GM18498 (cell line): ENCODE measurements at regions not wholly inside any gene's neighbourhood (a gene's known extent, or its start where the extent isn't known, plus 50 kb on each side); places are given as distances from the start of the nearest gene placed in this dataset.
"Not testable (repeated sequence)": the region's sequence is repeated elsewhere in the genome, so short reads cannot be mapped to it uniquely, and the experiment has no call there.

Experiments
- ATAC-seq: cut with Tn5 transposase; IDR thresholded peaks from one replicate; pipeline ENCODE4 v1.9.1; 2021; ENCODE audit warnings: mild to moderate bottlenecking, moderate library complexity; ENCODE audit not compliant: unreplicated experiment

DNA sequence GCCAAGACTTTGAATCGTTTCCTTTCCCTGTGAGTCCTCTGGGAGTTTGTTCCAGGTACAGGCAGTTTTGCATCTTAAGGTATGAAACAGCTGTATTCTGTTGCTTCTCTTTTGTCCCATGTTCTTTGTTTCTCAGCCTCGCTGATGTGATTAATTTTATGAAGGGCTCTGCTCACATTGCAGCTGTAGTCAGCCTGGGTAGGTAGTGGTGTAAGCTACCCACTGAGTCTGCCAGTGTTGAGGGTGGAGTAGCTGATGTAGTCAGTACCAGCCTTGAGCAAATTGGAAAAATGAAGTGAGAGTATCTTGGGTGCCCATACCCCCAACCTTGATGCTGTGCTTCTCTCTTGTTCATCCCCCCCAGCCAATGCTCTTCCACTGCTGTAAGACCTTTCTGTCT is 139.6 kb upstream of the SMIM31 start:
- no peak for ATAC-seq

DNA sequence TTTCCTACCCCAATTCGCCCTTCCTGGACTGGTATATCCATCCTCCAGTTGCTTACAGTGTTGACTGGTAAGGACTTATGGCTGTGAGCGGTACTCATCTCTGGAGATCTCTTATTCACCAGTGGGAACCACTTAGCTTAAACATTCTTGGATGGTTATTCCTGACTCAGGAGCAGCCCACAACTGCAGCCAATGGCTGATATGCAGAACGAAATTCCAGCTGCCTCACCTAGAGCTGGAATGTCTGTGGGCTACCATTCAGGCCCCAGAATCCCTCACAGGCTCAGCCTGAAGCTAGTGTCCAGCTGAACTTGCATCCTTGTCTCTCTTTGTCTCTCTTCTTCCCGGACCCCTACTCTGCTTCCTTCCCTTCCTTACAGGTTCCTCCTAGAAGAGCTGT is 138.9 kb upstream of the SMIM31 start:
- no peak for ATAC-seq

DNA sequence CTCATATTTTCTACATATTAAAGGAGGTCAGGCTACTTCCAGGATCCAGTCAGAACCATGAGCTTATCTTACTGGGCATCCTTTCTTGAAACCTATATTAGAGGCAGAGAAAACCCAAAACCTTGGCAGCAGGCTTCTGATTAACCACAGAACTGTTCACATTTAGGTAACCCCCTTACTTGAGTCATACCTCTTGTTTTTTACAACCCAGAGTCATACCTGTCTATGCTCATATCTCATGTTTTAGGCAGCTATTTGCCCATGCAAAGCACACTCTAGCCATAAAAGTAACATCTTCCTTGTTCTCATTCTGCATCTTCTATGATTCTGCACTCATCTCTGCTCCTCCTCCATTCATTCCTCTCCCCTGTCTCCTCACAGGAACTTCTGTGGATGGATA is 138.0 kb upstream of the SMIM31 start:
- no peak for ATAC-seq

DNA sequence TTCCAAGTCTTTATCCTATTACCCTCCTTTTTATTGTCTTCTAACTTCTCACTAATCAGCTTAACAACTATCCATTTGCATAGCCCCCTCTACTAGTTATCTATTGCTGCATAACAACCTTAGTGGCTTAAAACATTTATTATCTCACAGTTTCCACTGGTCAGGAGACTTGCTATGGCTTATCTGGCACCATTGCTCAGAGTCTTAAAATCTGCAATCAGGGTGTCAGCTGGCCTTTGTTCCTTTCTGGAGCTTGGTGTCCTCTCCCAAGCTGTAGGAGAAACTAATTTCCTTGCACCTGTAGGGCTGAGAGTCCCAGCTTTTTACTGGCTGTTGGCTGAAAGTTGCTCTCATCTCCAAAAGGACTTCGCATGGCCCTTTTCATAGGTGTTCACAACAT is 137.0 kb upstream of the SMIM31 start:
- no peak for ATAC-seq

DNA sequence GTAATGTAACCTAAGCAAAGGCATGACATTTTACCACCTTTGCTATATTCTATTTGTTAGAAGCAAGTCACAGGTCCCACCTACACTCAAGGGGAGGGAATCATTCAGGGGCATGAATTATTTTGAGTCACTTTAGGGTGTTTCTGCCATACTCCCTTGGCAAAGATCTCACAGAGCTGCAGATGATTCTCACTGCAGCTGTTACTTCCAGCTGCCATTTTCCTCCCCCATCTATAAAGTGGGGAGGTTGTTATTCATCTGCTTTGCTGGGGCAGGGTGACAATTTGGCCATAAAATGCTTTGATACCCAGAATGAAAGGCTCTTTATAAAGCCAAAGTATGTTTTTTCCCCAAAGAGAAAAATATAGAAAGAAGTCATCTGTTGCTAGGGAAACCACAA is 136.5 kb upstream of the SMIM31 start:
- no peak for ATAC-seq

DNA sequence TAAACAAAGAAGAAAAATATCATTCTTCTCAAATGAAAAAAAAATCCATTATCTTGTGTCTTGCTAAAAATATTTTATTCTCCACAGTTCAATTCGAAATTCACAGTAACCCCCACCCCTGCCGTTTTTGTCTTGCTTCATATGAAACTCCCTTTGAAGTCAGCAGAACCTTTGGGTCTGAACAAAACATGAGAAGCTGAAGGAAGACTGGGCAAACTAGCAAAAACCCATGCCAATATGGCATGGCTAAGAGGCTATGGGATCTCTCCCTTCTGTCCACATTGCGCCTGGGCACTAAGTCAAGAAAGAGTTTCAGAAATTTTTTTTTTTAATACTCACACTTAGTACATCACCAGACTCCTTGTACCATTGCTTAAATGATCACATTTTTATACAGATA is 136.0 kb upstream of the SMIM31 start:
- ATAC-seq = no peak

DNA sequence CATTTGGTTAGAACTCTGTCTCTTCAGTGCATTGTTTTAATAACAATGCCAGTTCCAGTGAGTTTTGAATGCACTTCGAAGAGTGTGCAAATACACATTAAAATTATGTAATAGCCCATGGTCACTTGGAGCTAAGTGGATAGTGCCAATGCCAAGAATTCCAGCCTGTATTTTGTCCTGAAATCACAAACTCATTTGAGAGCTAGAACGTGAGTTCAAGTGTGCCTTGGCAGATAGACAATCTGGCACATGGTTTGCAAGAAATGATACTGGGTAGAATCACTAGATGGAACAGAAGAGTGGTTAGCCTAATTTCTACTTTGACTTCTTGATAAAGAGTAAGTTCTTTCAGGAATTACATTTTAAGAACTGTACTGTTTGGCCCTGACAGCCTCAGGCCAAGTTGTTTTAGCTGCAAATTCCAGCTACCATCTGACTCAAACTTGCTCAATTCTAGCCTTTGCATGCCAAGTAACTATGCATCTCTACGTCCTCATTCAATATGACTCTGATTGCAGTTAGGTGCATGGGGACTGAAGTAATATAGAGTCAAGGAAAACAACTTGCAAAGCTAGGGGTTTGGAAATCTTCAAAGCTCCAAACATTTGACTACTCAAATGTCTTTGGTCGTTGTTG is 131.9 kb upstream of the SMIM31 start:
- no peak for ATAC-seq

DNA sequence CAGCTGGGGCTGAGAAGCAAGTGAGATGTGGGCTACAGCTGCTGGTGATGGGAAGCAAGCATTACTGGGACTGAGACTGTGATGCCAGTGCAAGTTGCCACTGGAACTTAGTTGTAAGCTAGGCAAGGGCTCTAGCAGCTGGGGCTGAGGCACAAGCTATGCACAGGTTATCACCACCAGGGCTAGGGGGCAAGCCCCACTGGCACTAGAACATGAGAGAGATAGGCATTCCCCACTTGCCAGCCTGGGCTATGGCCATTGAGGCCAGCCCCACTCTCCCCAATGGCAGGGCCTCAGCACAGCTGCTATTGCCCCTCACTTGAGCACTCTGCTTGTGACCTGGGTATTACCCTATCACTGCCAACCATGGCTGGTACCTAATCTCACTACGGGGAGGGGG is 130.8 kb upstream of the SMIM31 start:
- no peak for ATAC-seq

DNA sequence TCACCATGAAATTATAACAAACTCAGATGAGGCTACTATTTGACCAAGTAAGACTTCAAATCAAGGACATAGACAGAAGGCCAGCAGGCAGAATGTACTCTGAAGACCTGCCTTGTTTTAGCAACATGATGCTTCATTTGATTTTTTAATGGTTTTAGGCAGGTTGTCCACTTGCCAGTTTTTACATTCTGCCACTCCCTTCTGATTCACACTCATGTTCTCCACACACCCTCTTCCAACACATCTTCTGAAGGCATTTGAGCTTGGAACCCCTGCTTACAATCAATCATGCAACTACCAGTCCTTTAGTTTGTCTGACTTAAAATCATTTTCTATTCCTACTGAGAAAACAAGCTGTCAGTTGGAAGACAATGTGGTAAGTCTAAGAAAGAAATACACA is 114.9 kb upstream of the SMIM31 start:
- no peak for ATAC-seq

DNA sequence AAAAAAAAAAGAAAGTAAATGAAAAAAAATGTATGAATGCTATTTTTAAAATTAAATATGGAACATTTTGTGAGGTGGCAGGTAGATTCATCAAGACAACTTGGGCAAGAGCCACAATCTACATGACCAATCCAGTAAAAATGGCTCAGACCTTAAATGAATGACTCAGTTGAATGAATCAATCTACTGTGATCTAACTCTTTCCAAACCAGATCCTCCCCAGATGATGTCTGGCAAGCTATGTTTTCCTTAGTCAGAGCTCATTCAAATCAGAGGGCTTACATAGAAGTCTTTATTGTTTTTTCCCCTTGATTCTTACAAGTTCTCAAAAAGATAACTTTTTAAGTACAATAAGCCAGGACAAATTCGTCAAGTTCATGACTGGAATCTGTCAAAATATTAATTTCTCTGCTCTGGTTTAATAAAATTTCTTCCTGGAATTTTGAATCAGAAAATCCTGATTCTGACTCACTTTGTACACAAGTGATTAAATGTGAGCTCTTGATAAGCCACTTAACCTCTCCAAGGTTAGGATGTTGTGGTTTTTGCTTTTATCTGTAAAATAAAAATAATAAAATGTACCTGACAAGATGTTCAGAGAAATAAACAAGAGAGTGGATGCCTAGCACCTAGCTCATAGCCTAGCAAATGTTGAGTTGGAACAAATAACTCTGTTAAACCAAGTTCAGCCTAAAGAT is 105.6 kb upstream of the SMIM31 start:
- ATAC-seq = no peak

DNA sequence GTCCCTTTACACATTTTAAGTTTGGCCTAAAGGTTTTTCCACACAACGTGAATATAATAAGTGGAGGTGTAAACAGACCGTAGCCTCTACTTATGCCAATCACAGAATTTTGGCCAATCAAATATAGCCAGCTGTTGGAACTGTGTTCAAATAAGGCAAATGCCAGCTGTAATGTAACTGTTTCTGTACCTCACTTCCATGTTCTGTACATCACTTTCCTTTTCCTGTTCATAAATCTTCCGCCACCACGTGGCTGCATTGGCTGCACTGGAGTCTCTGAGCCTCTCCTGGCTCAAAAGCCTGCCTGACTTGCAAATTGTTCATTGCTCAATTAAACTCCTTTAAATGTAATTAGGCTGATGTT is 105.1 kb upstream of the SMIM31 start:
- no peak for ATAC-seq

DNA sequence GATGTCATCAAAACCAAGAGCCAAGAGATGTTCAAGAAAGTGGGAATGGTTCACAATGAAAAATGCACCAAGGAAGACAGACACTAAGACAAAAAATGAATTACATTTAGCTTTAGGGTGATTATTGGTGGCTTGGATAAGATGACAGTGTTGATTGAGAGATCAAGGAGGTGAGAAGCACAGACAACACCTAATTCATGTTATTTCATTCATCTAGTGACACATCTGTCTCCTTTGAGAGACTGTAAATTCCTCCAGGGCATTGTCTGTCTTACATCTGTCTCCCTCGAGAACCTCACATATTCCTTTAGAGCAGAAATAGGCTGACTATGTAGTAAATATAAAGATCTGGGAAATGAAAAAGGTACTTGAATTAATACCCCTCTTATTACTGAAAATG is 94.2 kb upstream of the SMIM31 start:
- ATAC-seq = no peak

DNA sequence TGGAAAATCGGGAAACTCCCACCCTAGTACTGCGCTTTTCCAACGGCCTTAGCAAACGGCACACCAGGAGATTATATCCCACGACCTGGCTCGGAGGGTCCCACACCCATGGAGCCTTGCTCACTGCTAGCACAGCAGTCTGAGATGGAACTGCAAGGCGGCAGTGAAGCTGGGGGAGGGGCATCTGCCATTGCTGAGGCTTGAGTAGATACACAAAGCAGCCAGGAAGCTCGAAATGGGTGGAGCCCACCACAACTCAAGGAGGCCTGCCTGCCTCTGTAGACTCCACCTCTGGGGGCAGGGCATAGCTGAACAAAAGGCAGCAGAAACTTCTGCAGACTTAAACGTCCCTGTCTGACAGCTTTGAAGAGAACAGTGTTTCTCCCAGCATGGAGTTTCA is 77.8 kb upstream of the SMIM31 start:
- ATAC-seq = not testable (repeated sequence)

DNA sequence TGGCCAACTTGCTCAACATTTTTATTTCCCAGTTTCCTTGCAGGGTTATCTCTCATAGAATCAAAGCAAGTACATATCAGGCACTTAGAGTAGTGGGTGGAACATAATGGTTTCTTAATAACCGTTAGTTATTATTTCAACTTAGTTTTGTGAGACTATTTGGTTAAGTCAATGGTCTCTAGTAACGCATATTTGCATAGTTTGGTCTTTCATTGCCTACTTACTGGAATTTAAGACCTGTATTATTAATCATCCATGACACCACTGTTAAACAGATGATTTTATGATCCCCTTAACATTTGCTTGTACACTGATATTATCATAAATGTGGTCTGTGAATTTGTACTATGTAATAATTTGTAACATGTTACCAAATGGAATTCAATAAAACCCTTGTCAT is 70.9 kb upstream of the SMIM31 start:
- no peak for ATAC-seq

DNA sequence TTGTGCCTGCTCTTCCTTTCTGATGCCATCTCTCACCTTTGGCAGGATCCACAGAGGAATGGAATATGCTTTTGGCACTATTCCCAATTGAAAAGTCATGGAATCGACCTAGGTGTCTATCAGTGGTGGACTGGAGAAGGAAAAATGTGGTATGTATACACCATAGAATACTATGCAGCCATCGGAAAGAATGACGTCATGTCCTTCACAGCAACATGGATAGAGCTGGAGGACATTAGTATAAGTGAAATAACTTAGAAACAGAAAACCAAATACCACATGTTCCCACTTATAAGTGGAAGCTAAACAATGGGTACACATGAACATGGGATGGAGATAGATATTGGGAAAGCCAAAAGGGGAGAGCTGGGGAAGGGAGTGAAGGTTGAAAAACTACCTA is 58.3 kb upstream of the SMIM31 start:
- ATAC-seq = no peak

DNA sequence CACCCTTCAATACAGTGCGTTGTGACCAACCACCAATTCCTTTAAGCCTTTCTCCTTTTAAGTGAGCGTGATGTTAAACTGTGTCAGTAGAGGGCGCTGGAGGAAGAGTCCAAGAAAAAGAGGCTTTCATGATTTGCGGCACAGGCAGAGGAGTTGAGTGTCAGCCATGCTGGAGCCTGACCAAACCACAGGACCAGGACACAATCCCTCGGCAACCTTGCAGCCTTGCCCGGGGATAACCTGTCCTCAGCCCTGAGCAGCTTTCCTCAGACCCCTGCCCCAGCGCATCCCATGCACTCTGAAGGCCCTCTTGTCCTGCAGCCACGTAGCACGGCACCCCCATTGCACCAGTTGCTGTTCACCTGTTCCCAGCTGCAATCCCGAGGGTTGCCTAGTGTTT is 53.5 kb upstream of the SMIM31 start:
- ATAC-seq = peak; percentile 39

DNA sequence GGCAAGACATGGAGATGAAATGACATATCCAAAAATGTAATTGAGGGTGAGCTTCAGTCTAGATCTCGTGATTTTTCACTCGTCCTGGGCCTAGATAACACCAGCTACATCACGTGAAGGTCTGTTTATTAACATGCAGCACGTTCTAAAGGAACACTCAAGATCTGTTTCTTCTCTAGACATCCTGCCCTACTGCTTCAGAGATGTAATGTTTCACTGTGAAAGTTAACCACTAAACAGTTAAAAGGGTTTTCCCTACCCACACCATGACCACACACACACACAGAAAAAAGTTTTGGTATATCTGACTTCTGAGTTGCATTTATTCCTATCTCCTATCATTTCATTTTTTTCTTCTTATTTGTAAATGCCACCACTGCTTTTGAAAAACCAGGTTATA is 52.3 kb upstream of the SMIM31 start:
- ATAC-seq = peak; percentile 81
